ENCODE measurements at regions not wholly inside any gene's neighbourhood (a gene's known extent, or its start where the extent isn't known, plus 50 kb on each side); places are given as distances from the start of the nearest gene placed in this dataset.
A peak's percentile ranks its signal among the peaks of the same experiment; 100 is the strongest.

DNA sequence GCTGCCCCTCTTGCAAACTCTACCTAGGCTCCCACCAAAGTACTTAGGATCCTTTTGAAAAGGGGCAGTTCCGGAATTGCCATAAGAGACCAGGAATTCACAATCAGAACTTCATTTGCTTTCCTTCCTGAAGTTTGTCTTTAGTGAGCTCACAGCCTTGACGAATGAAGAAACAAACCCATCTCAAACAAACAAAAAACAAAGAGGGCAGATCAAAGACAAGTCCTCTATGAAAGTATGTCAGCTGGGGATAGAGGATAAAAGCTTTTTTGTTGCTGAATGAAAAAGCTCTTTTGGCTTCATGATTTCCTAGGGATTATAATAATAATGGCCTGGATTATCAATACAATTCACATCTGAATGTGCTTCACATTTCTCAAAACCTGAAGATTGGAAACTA lies 357.9 kb upstream of the DUSP10 start:
- Histone ChIP-seq H4K91ac (ENCODE audit: low read length) (no peak overlapping the region), H3K27ac (ENCODE audit: low read length, poor library complexity, severe bottlenecking) (no peak overlapping the region), H2BK5ac (ENCODE audit: low read depth, low read length, poor library complexity, severe bottlenecking) (no peak overlapping the region), H3K9me3 (ENCODE audit: control insufficient read depth, low read length) (no peaks in the 10 kb centered on the region), H2BK120ac (ENCODE audit: low read depth, low read length) (no peak overlapping the region), H3K4me2 (ENCODE audit: low read length, poor library complexity, severe bottlenecking) (no peak overlapping the region), H3K27me3 (ENCODE audit: control insufficient read depth in 1 of 2, insufficient read depth in 1 of 2, low read length in 2 of 2) (no peaks in the 10 kb centered on the region), H3K36me3 (ENCODE audit: control insufficient read depth in 1 of 2, insufficient read depth in 2 of 2, low read depth in 1 of 2, low read length in 2 of 2) (no peaks in the 10 kb centered on the region), H3K9ac (ENCODE audit: low read length) (no peak overlapping the region), H2AFZ (ENCODE audit: low read depth, low read length) (no peak overlapping the region), H3K23ac (ENCODE audit: low read length in 2 of 2) (no peak overlapping the region), H3K18ac (ENCODE audit: low read depth in 1 of 2, low read length in 2 of 2) (no peak overlapping the region), H4K8ac (ENCODE audit: low read length) (no peak overlapping the region), H3K4ac (ENCODE audit: low read depth in 1 of 2, low read length in 2 of 2) (no peak overlapping the region), H2BK12ac (ENCODE audit: low read length in 2 of 2) (no peak overlapping the region), H3K79me1 (replicated peaks; ENCODE audit: low read length, poor library complexity, severe bottlenecking) (no peaks in the 10 kb centered on the region), H2AK5ac (ENCODE audit: low read length, severe bottlenecking) (no peak overlapping the region), H3K4me1 (ENCODE audit: control insufficient read depth, insufficient read depth, low read depth, low read length) (no peaks in the 10 kb centered on the region), H3K4me3 (ENCODE audit: insufficient read depth in 1 of 2, low read depth in 1 of 2, low read length in 2 of 2) (no peak overlapping the region), H2BK15ac (ENCODE audit: low read depth, poor library complexity, severe bottlenecking) (no peak overlapping the region), H3K14ac (ENCODE audit: low read length in 2 of 2) (no peak overlapping the region)
- WGBS = 87% methylated on average over 1 of the region's 2 CpGs
- DNase-seq = no peak

DNA sequence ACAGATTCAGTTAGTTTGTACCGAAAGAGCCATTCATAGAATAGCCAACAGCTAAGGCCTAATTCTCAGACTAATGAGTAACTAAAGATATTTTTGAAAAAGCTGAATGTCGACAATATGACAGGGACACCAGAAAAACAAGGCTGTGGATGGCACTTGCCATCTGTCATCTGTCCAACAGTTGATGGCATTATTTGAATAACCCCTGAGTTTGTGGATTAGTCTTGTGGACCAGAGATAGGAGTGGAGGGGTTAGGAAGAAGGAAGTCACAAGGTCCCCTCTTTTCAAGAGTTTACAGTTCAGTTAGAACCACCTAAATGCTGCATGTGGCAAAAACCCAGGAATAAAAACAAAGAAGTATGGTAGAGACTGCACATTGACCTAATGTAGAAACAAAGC lies 356.5 kb upstream of the DUSP10 start:
- Histone ChIP-seq H2BK12ac (ENCODE audit: low read length in 2 of 2) (no peak overlapping the region), H4K91ac (ENCODE audit: low read length) (no peak overlapping the region), H3K27ac (ENCODE audit: low read length, poor library complexity, severe bottlenecking) (no peak overlapping the region), H3K9ac (ENCODE audit: low read length) (no peak overlapping the region), H3K9me3 (ENCODE audit: control insufficient read depth, low read length) (no peaks in the 10 kb centered on the region), H3K4me1 (ENCODE audit: control insufficient read depth, insufficient read depth, low read depth, low read length) (no peaks in the 10 kb centered on the region), H3K18ac (ENCODE audit: low read depth in 1 of 2, low read length in 2 of 2) (no peak overlapping the region), H3K14ac (ENCODE audit: low read length in 2 of 2) (no peak overlapping the region), H3K4ac (ENCODE audit: low read depth in 1 of 2, low read length in 2 of 2) (no peak overlapping the region), H3K4me2 (ENCODE audit: low read length, poor library complexity, severe bottlenecking) (no peak overlapping the region), H3K23ac (ENCODE audit: low read length in 2 of 2) (no peak overlapping the region), H4K8ac (ENCODE audit: low read length) (no peak overlapping the region), H2AFZ (ENCODE audit: low read depth, low read length) (no peak overlapping the region), H2BK120ac (ENCODE audit: low read depth, low read length) (no peak overlapping the region), H3K79me1 (replicated peaks; ENCODE audit: low read length, poor library complexity, severe bottlenecking) (no peaks in the 10 kb centered on the region), H3K36me3 (ENCODE audit: control insufficient read depth in 1 of 2, insufficient read depth in 2 of 2, low read depth in 1 of 2, low read length in 2 of 2) (no peaks in the 10 kb centered on the region), H3K4me3 (ENCODE audit: insufficient read depth in 1 of 2, low read depth in 1 of 2, low read length in 2 of 2) (no peak overlapping the region), H2BK15ac (ENCODE audit: low read depth, poor library complexity, severe bottlenecking) (no peak overlapping the region), H2AK5ac (ENCODE audit: low read length, severe bottlenecking) (no peak overlapping the region), H2BK5ac (ENCODE audit: low read depth, low read length, poor library complexity, severe bottlenecking) (no peak overlapping the region), H3K27me3 (ENCODE audit: control insufficient read depth in 1 of 2, insufficient read depth in 1 of 2, low read length in 2 of 2) (no peaks in the 10 kb centered on the region)
- 100% methylated on average over 1 of the region's 2 CpGs for WGBS
- no peak for DNase-seq

DNA sequence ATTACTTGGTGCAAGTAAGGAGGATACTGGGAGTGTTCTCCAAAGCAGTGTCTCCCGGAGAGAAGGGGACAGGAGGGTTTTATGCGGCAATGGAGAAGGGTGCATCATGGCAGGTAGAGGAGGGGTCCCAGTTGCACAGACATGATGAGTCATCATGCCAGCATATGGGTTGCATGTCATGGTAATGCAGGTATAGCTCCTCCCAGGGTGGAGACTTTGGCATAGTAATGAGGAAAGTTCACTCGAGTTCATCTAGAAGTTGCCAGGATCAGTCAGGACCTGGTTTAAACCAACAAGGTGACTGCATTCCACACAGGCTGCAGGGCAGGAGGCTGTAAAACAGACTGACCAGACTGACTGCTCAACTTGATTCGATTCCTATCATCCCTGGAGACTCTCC lies 355.7 kb upstream of the DUSP10 start:
- Histone ChIP-seq H2AK5ac (ENCODE audit: low read length, severe bottlenecking) (no peak overlapping the region), H3K9ac (ENCODE audit: low read length) (no peak overlapping the region), H3K36me3 (ENCODE audit: control insufficient read depth in 1 of 2, insufficient read depth in 2 of 2, low read depth in 1 of 2, low read length in 2 of 2) (no peaks in the 10 kb centered on the region), H3K4me3 (ENCODE audit: insufficient read depth in 1 of 2, low read depth in 1 of 2, low read length in 2 of 2) (no peak overlapping the region), H2BK120ac (ENCODE audit: low read depth, low read length) (no peak overlapping the region), H3K79me1 (replicated peaks; ENCODE audit: low read length, poor library complexity, severe bottlenecking) (no peaks in the 10 kb centered on the region), H3K27me3 (ENCODE audit: control insufficient read depth in 1 of 2, insufficient read depth in 1 of 2, low read length in 2 of 2) (no peaks in the 10 kb centered on the region), H3K18ac (ENCODE audit: low read depth in 1 of 2, low read length in 2 of 2) (no peak overlapping the region), H2BK15ac (ENCODE audit: low read depth, poor library complexity, severe bottlenecking) (no peak overlapping the region), H3K9me3 (ENCODE audit: control insufficient read depth, low read length) (no peaks in the 10 kb centered on the region), H3K14ac (ENCODE audit: low read length in 2 of 2) (no peak overlapping the region), H3K4me1 (ENCODE audit: control insufficient read depth, insufficient read depth, low read depth, low read length) (no peaks in the 10 kb centered on the region), H3K27ac (ENCODE audit: low read length, poor library complexity, severe bottlenecking) (no peak overlapping the region), H3K23ac (ENCODE audit: low read length in 2 of 2) (no peak overlapping the region), H4K91ac (ENCODE audit: low read length) (no peak overlapping the region), H2BK12ac (ENCODE audit: low read length in 2 of 2) (no peak overlapping the region), H3K4me2 (ENCODE audit: low read length, poor library complexity, severe bottlenecking) (no peak overlapping the region), H2AFZ (ENCODE audit: low read depth, low read length) (no peak overlapping the region), H2BK5ac (ENCODE audit: low read depth, low read length, poor library complexity, severe bottlenecking) (no peak overlapping the region), H3K4ac (ENCODE audit: low read depth in 1 of 2, low read length in 2 of 2) (no peak overlapping the region), H4K8ac (ENCODE audit: low read length) (peak overlapping the region; percentile 1)
- no peak for DNase-seq
- WGBS = 97% methylated on average over 3 of the region's 4 CpGs

DNA sequence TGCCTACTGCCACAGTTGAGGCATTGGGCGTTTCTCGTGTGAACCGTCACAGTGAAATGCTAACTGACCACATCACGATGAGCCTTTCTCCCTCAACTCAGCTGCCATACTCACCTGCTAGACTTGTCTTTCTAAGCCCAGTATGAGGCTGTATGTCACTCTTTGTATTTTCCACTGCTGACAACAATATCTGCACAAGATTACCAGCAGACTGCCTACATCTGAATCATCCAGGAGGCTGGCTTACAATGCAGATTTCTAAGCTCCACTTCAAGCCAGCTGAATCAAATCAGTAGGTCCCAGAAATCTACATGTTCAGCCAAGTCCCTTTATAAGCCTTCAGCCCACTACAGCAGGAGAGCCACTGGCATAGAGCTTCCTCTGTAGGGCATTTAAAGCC lies 355.0 kb upstream of the DUSP10 start:
- H3K9ac ChIP-seq (ENCODE audit: low read length) = no peak overlapping the region
- WGBS = 97% methylated on average over 4 of the region's 4 CpGs

More for the DNA sequence above, 355.0 kb upstream of the DUSP10 start:
- H3K23ac ChIP-seq (ENCODE audit: low read length in 2 of 2) = no peak overlapping the region
- no peak overlapping the region for H3K4me2 ChIP-seq (ENCODE audit: low read length, poor library complexity, severe bottlenecking)
- H4K91ac ChIP-seq (ENCODE audit: low read length) = no peak overlapping the region
- peak overlapping the region; percentile 15 for H2BK15ac ChIP-seq (ENCODE audit: low read depth, poor library complexity, severe bottlenecking)
- H2BK12ac ChIP-seq (ENCODE audit: low read length in 2 of 2) = no peak overlapping the region
- no peak overlapping the region for H3K14ac ChIP-seq (ENCODE audit: low read length in 2 of 2)
- H3K36me3 ChIP-seq (ENCODE audit: control insufficient read depth in 1 of 2, insufficient read depth in 2 of 2, low read depth in 1 of 2, low read length in 2 of 2) = no peaks in the 10 kb centered on the region
- H2AK5ac ChIP-seq (ENCODE audit: low read length, severe bottlenecking) = no peak overlapping the region
- H2BK5ac ChIP-seq (ENCODE audit: low read depth, low read length, poor library complexity, severe bottlenecking) = no peak overlapping the region
- no peaks in the 10 kb centered on the region for H3K4me1 ChIP-seq (ENCODE audit: control insufficient read depth, insufficient read depth, low read depth, low read length)
- H4K8ac ChIP-seq (ENCODE audit: low read length) = no peak overlapping the region
- H3K79me1 ChIP-seq (replicated peaks; ENCODE audit: low read length, poor library complexity, severe bottlenecking) = no peaks in the 10 kb centered on the region
- DNase-seq = no peak
- no peak overlapping the region for H3K18ac ChIP-seq (ENCODE audit: low read depth in 1 of 2, low read length in 2 of 2)
- no peak overlapping the region for H2AFZ ChIP-seq (ENCODE audit: low read depth, low read length)
- H3K9me3 ChIP-seq (ENCODE audit: control insufficient read depth, low read length) = no peaks in the 10 kb centered on the region
- H3K27me3 ChIP-seq (ENCODE audit: control insufficient read depth in 1 of 2, insufficient read depth in 1 of 2, low read length in 2 of 2) = no peaks in the 10 kb centered on the region
- H3K4me3 ChIP-seq (ENCODE audit: insufficient read depth in 1 of 2, low read depth in 1 of 2, low read length in 2 of 2) = no peak overlapping the region
- no peak overlapping the region for H3K27ac ChIP-seq (ENCODE audit: low read length, poor library complexity, severe bottlenecking)
- no peak overlapping the region for H3K4ac ChIP-seq (ENCODE audit: low read depth in 1 of 2, low read length in 2 of 2)
- no peak overlapping the region for H2BK120ac ChIP-seq (ENCODE audit: low read depth, low read length)

Data from mesenchymal stem cell (in vitro differentiated cells and primary cell).